ENCODE measurements at regions not wholly inside any gene's neighbourhood (a gene's known extent, or its start where the extent isn't known, plus 50 kb on each side); places are given as distances from the start of the nearest gene placed in this dataset.
A peak's percentile ranks its signal among the peaks of the same experiment; 100 is the strongest.

DNA sequence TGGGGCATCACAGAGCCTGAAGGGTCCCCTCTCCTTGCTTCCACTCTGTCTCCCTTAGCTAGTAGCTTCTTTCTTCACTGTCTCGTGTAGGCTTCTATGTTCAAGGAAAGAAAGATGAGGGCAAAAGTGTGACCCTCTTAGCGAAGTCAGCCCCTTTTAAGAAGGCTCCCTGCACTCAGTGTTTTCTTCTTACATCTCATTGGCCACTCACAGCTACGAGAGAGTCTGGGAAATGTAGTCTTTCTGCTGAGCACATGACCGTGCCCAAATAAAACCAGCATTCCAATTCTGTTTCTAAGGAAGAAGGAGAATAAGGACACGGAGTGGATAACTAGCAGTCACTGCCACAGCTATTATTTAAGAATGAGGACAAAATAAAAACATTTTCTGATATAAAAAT, 104.9 kb upstream of the TNR start:
- Histone ChIP-seq H3K36me3 (ENCODE audit: control insufficient read depth, insufficient read depth, low read length) (no peaks in the 10 kb centered on the region), H3K27ac (ENCODE audit: low read length) (no peak overlapping the region), H3K4me3 (ENCODE audit: low read length) (no peak overlapping the region), H3K4me1 (ENCODE audit: control insufficient read depth, insufficient read depth, low read length) (no peaks in the 10 kb centered on the region), H3K9me3 (replicated peaks; ENCODE audit: control insufficient read depth, low read depth, low read length) (no peaks in the 10 kb centered on the region), H3K27me3 (ENCODE audit: control insufficient read depth, insufficient read depth, low read length) (no peaks in the 10 kb centered on the region)
- no peak for DNase-seq
- 17% methylated on average over 1 of the region's 5 CpGs for WGBS (ENCODE audit: insufficient coverage)

DNA sequence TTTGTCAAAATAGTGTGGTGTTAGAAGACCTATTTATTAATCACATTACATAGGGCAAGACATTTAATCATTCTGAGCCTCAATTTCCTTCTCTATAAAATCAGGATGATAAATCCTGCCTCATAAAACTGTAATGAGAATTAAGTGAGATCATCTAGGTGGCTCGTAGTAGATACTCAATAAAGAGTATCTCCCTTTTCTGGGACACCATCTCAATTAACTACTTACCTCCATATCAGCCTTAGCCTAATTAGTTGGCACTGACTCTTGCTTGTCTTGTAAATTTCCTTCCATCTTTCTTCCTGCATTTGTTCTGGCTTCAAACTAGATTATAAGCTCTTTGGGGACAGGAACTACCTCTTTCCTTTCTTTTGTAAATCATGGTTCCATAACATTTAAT, 102.6 kb upstream of the TNR start:
- no peak overlapping the region for H3K4me3 ChIP-seq (ENCODE audit: low read length)
- no CpG with 5 or more reads among the region's 1 CpG for WGBS (ENCODE audit: insufficient coverage)

DNA sequence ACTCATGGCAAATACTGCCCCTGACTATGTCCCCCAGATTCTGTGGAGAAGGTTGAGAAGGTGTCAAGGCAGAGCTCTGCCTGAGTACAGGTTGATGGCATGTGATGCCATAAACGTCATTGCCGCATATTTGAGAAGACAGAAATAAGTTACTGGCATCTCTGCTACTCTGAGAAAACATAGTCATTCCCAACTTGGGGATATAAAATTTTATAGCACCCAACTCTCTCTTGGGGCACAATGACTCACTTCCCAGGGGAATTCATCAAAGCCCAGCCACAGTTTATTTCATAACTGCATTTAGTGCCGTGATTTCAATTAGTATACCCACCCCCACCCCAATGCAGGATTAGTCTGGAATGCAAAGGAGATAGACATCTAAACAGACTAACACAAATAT, 101.9 kb upstream of the TNR start:
- WGBS (ENCODE audit: insufficient coverage), result 20% methylated on average over 1 of the region's 3 CpGs
- Histone ChIP-seq H3K4me3 (ENCODE audit: low read length) (no peak overlapping the region), H3K27me3 (ENCODE audit: control insufficient read depth, insufficient read depth, low read length) (no peaks in the 10 kb centered on the region)

More for the DNA sequence above, 102.6 kb upstream of the TNR start:
- Histone ChIP-seq H3K27me3 (ENCODE audit: control insufficient read depth, insufficient read depth, low read length) (no peaks in the 10 kb centered on the region), H3K4me1 (ENCODE audit: control insufficient read depth, insufficient read depth, low read length) (peaks cover 10% of the 10 kb centered on the region), H3K9me3 (replicated peaks; ENCODE audit: control insufficient read depth, low read depth, low read length) (no peaks in the 10 kb centered on the region), H3K36me3 (ENCODE audit: control insufficient read depth, insufficient read depth, low read length) (no peaks in the 10 kb centered on the region), H3K27ac (ENCODE audit: low read length) (no peak overlapping the region)
- no peak for DNase-seq

DNA sequence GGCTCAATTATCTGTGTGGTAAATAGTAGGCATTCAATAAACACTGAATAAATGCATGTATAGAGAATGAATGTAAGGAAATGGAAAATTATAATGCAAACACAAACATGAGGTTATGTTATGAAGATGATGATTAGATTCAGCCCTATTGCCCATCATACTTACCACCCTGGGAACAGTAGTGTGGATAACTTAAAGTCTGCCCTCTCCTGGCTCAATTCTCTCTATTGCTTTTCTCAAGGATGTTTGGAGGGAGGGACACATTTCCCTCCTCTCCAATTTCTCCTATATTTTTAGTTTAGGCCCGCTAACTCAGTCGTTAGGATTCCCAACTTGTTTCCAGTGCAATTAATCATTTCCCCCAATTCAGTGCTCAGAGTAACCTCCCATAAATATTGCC, 101.5 kb upstream of the TNR start:
- H3K36me3 ChIP-seq (ENCODE audit: control insufficient read depth, insufficient read depth, low read length), result no peaks in the 10 kb centered on the region
- no peak overlapping the region for H3K27ac ChIP-seq (ENCODE audit: low read length)
- WGBS (ENCODE audit: insufficient coverage), result 20% methylated on average over 1 of the region's 2 CpGs
- no peak overlapping the region for H3K4me3 ChIP-seq (ENCODE audit: low read length)
- H3K27me3 ChIP-seq (ENCODE audit: control insufficient read depth, insufficient read depth, low read length), result no peaks in the 10 kb centered on the region
- DNase-seq, result no peak
- peaks cover 17% of the 10 kb centered on the region for H3K4me1 ChIP-seq (ENCODE audit: control insufficient read depth, insufficient read depth, low read length)
- no peaks in the 10 kb centered on the region for H3K9me3 ChIP-seq (replicated peaks; ENCODE audit: control insufficient read depth, low read depth, low read length)

More for the DNA sequence above, 101.9 kb upstream of the TNR start:
- no peaks in the 10 kb centered on the region for H3K36me3 ChIP-seq (ENCODE audit: control insufficient read depth, insufficient read depth, low read length)
- H3K4me1 ChIP-seq (ENCODE audit: control insufficient read depth, insufficient read depth, low read length), result peaks cover 14% of the 10 kb centered on the region
- no peak overlapping the region for H3K27ac ChIP-seq (ENCODE audit: low read length)
- no peaks in the 10 kb centered on the region for H3K9me3 ChIP-seq (replicated peaks; ENCODE audit: control insufficient read depth, low read depth, low read length)
- no peak for DNase-seq

DNA sequence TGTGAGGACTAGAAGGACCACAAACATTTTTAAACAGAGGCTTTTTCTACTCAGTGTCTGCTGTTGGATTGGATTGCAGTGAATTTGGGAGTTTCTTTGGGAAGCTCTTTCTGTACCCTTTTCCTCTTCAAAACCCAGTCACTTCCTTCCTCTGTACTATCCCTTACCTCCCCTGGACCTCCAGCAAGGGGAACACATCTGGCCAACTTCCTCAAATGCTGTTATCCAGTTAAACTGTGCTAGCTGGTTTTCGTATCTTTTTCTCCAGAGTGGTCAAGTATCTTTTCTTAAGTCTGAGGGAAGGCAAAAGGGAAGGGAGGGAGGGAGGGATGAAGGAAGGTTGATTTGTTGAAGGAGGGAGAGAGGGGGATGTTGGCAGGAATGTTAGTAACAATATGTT, 99.2 kb upstream of the TNR start:
- no CpG with 5 or more reads among the region's 1 CpG for WGBS (ENCODE audit: insufficient coverage)
- H3K27me3 ChIP-seq (ENCODE audit: control insufficient read depth, insufficient read depth, low read length), result no peaks in the 10 kb centered on the region
- DNase-seq, result peak; percentile 28
- no peaks in the 10 kb centered on the region for H3K9me3 ChIP-seq (replicated peaks; ENCODE audit: control insufficient read depth, low read depth, low read length)
- no peaks in the 10 kb centered on the region for H3K36me3 ChIP-seq (ENCODE audit: control insufficient read depth, insufficient read depth, low read length)
- H3K27ac ChIP-seq (ENCODE audit: low read length), result no peak overlapping the region
- H3K4me1 ChIP-seq (ENCODE audit: control insufficient read depth, insufficient read depth, low read length), result peaks cover 17% of the 10 kb centered on the region
- no peak overlapping the region for H3K4me3 ChIP-seq (ENCODE audit: low read length)

DNA sequence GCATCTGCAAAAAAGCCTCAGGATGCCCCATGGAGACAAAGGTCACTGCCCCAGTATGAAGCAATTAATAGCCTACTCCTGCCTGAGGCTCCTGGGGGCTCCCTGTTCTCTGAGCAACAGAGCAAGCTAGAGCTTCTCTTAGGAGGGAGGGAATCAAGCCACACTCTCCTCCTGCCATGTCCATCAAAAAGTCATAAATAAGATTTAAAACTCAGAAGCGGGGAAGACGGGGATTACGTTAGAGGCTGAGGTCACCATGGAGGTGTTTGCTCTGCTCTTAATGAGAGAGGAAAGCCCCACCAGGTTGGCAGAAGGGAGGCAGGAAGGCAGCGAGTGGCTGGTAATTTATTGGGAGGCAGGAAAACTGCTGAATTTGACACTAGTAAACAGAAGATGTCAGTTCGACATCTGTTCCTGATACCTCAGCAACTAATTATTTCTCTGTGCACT, 98.4 kb upstream of the TNR start:
- H3K9me3 ChIP-seq (replicated peaks; ENCODE audit: control insufficient read depth, low read depth, low read length), result no peaks in the 10 kb centered on the region
- no peaks in the 10 kb centered on the region for H3K27me3 ChIP-seq (ENCODE audit: control insufficient read depth, insufficient read depth, low read length)
- H3K27ac ChIP-seq (ENCODE audit: low read length), result no peak overlapping the region
- H3K4me3 ChIP-seq (ENCODE audit: low read length), result no peak overlapping the region
- H3K4me1 ChIP-seq (ENCODE audit: control insufficient read depth, insufficient read depth, low read length), result peaks cover 17% of the 10 kb centered on the region
- 25% methylated on average over 4 of the region's 5 CpGs for WGBS (ENCODE audit: insufficient coverage)
- no peak for DNase-seq
- H3K36me3 ChIP-seq (ENCODE audit: control insufficient read depth, insufficient read depth, low read length), result no peaks in the 10 kb centered on the region

DNA sequence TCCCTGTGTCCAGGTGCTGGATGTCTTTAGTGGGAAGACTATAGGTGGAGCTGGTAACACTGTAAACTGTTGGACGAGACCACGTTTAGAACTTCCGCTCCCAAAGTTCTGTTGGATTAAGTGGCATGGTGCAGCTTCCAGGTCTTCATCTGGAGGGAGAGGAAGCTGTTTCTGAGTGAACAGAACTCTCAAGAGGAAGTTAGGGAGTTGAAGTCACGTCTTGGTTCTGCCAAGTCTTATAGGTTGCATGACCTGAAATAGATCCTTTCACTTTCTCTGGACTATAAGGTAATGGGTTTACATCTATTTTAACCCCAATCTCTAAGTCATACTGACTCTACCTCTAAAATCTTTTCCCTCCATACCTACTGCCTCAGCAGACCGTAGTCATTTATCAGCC, 97.4 kb upstream of the TNR start:
- Histone ChIP-seq H3K4me3 (ENCODE audit: low read length) (no peak overlapping the region), H3K27ac (ENCODE audit: low read length) (no peak overlapping the region), H3K4me1 (ENCODE audit: control insufficient read depth, insufficient read depth, low read length) (peaks cover 17% of the 10 kb centered on the region), H3K9me3 (replicated peaks; ENCODE audit: control insufficient read depth, low read depth, low read length) (no peaks in the 10 kb centered on the region), H3K27me3 (ENCODE audit: control insufficient read depth, insufficient read depth, low read length) (no peaks in the 10 kb centered on the region), H3K36me3 (ENCODE audit: control insufficient read depth, insufficient read depth, low read length) (no peaks in the 10 kb centered on the region)
- 69% methylated on average over 4 of the region's 5 CpGs for WGBS (ENCODE audit: insufficient coverage)
- DNase-seq, result no peak

DNA sequence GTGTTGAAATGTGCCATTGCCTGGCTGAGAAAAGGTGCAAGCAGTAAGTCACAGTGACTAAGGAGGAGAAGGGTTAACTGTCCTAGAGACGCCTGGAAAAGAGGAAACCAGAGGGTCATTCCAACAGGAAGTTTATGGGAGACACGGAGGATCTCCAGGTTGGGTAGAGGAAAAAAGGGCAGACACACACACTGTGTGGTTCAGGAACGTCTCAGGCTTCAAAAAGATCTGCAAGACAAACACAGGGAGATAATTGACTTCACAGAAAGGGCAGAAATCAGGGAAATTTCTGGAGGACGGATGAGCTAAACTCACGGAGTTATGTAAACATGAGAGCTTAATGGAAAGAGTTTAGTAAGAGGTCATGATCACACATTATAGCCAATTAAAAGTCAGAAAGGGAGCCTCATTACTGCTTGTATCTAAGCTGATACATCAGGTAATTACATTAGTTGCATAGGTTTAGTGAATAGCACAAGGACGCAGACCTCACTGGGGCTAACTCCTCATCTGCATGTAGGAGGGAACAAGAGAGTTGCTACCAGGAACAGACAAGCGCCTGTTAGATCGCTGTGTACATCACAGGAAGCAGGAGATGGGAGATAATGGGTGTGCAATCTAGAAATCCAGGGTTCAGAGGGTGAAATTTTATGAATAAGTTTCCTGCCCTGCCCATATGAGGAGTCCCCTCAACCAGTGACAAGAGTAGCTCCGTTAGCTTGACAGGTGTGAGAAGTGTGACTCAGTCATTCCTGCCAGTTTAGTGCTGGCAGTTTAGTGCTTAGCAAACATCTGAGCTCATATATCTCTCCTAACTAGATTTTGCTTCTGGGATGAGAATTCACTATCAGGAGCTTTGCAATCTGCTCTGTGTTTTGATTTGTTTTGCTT, 96.6 kb upstream of the TNR start:
- H3K9me3 ChIP-seq (replicated peaks; ENCODE audit: control insufficient read depth, low read depth, low read length), result no peaks in the 10 kb centered on the region
- H3K36me3 ChIP-seq (ENCODE audit: control insufficient read depth, insufficient read depth, low read length), result no peaks in the 10 kb centered on the region
- H3K4me1 ChIP-seq (ENCODE audit: control insufficient read depth, insufficient read depth, low read length), result peaks cover 17% of the 10 kb centered on the region
- DNase-seq, result no peak
- no peak overlapping the region for H3K4me3 ChIP-seq (ENCODE audit: low read length)
- 22% methylated on average over 6 of the region's 9 CpGs for WGBS (ENCODE audit: insufficient coverage)
- no peak overlapping the region for H3K27ac ChIP-seq (ENCODE audit: low read length)
- no peaks in the 10 kb centered on the region for H3K27me3 ChIP-seq (ENCODE audit: control insufficient read depth, insufficient read depth, low read length)

DNA sequence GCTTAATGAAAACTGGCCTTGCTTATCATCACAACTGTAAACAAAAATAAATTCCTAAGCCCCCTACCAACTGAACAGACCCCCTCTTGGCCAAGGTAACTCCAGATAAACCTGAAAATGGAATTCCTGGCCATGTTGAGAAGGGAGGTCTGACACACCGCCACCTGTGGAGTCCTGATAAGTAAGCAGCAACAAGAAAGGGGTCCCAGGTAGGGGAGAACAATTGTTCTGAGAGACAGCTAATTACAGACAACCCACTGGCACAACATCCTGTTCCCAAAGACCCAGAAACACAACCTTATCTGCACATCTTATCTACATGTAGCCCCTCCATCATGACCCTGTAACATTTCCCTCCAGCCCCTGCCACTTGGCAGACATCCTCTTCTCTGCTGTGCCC, 91.2 kb upstream of the TNR start:
- WGBS (ENCODE audit: insufficient coverage), result no CpG with 5 or more reads among the region's 1 CpG
- no peaks in the 10 kb centered on the region for H3K27me3 ChIP-seq (ENCODE audit: control insufficient read depth, insufficient read depth, low read length)
- H3K27ac ChIP-seq (ENCODE audit: low read length), result no peak overlapping the region
- no peaks in the 10 kb centered on the region for H3K36me3 ChIP-seq (ENCODE audit: control insufficient read depth, insufficient read depth, low read length)
- H3K9me3 ChIP-seq (replicated peaks; ENCODE audit: control insufficient read depth, low read depth, low read length), result no peaks in the 10 kb centered on the region
- DNase-seq, result no peak
- no peak overlapping the region for H3K4me3 ChIP-seq (ENCODE audit: low read length)
- peaks cover 2% of the 10 kb centered on the region for H3K4me1 ChIP-seq (ENCODE audit: control insufficient read depth, insufficient read depth, low read length)

DNA sequence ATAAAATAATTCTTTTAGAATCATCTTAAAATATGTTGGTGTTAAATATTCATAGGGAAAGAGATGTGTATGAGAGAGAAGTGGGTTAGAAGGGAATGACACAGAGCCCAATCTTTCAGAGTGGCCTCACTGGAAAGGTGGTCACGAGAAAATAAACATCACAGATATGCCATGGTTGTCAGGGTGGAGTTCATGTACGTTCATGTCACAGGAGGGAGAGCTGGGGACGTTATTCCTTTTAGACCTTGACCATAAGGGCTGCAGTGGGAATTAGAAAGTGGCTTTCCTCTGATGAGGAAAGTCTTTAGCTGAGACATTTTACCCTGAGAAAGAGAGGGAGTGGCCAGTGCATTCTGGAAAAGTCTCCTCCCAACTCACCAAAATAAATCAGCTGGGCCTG, 90.6 kb upstream of the TNR start:
- no peak for DNase-seq
- Histone ChIP-seq H3K9me3 (replicated peaks; ENCODE audit: control insufficient read depth, low read depth, low read length) (no peaks in the 10 kb centered on the region), H3K4me3 (ENCODE audit: low read length) (no peak overlapping the region), H3K27me3 (ENCODE audit: control insufficient read depth, insufficient read depth, low read length) (no peaks in the 10 kb centered on the region), H3K36me3 (ENCODE audit: control insufficient read depth, insufficient read depth, low read length) (no peaks in the 10 kb centered on the region), H3K4me1 (ENCODE audit: control insufficient read depth, insufficient read depth, low read length) (peaks cover 2% of the 10 kb centered on the region), H3K27ac (ENCODE audit: low read length) (no peak overlapping the region)
- 100% methylated on average over 1 of the region's 3 CpGs for WGBS (ENCODE audit: insufficient coverage)
